ENCODE measurements at regions not wholly inside any gene's neighbourhood (a gene's known extent, or its start where the extent isn't known, plus 50 kb on each side); places are given as distances from the start of the nearest gene placed in this dataset.
A peak's percentile ranks its signal among the peaks of the same experiment; 100 is the strongest.

GRCh38 chr11:43574411-43574810, 106.1 kb upstream of the HSD17B12 start:
- H3K36me3 Mint-ChIP-seq (ENCODE audit: insufficient read depth, unreplicated experiment), result peaks cover 8% of the 10 kb centered on the region
- no peak for TF ChIP-seq CTCF (IDR thresholded peaks at IDR 0.05; ENCODE audit: insufficient read depth in 1 of 2, low read depth in 1 of 2, low read length in 1 of 2, severe bottlenecking in 1 of 2, unreplicated experiment in 1 of 2)
- no peak for DNase-seq
- Histone ChIP-seq H3K4me1 (no peaks in the 10 kb centered on the region; the same call in 1 of the 2 replicates), H3K27me3 (replicated peaks; ENCODE audit: control insufficient read depth, insufficient read depth, low read length) (peaks cover 4% of the 10 kb centered on the region), H3K4me3 (ENCODE audit: low read depth, low read length) (no peak overlapping the region), H3K36me3 (ENCODE audit: control insufficient read depth, insufficient read depth, low read length) (no peaks in the 10 kb centered on the region), H3K9me3 (no peaks in the 10 kb centered on the region)
- intact Hi-C loops (cut with micrococcal nuclease; ENCODE audit: unreplicated experiment), result no loop called here
- ChIA-PET CTCF (interaction anchor here (1.1 to 2.2 kb wide), 3 partner anchors 17 to 70 kb away, joined by 3 to 10 read pairs (median 4); no protein-coding TSS in a partner anchor), POLR2A (no interaction called here)
- H3K4me3 Mint-ChIP-seq (ENCODE audit: unreplicated experiment), result no peak overlapping the region
- H3K4me1 Mint-ChIP-seq (ENCODE audit: low read depth, unreplicated experiment), result peaks cover 27% of the 10 kb centered on the region
- no peak overlapping the region for H3K27ac Mint-ChIP-seq (ENCODE audit: unreplicated experiment)
- BruUV-seq (replicated peaks), result no TSS peak
- peaks cover 40% of the 10 kb centered on the region for H3K27me3 Mint-ChIP-seq (ENCODE audit: insufficient read depth, unreplicated experiment)
- no peaks in the 10 kb centered on the region for H3K9me3 Mint-ChIP-seq (ENCODE audit: unreplicated experiment)

DNA sequence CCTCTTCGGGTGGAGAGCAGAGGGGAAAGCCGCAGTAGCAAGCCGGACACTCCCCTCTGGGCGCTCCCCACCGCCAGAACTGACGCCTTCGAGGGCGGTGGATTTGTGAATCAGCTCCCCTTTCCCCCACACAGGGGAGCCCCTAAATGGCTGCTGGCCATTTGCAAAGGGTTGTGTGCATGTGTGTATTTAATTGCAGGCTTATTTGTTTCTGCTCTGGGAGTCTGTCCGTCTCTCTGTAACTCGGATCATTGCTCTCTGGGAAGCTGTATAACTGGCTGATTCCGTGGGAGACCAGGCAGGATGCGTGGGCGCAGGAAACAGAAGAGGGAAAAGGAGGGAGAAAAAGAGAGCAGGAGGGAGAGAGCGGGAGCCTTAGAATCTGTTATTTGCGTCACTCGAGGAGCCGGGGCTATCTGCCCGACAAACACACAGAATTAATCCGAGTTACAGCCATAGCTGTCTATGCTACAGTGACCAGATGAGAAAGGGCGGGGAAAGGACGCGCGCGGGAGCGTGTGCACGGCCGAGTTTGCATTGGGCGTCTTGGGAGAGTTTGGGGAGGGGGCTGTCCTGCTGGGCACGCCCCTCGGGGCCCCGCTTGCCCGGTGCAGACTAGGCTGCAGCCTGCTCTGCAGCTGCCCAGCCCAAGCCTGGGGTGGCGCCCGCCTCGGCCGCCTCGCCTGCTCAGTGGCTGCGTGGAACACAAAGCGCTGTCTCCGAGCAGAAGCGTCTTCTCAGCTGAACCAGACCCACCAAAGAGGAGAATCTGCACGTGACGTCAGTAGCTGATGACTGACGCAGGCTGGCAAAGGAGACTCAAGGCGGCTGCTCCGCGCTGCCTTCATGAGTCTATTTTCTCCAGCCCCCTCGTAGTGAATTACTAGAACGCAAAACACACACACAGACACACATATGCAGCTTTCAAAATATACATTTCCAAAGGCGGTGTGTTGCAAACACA, 105.3 kb upstream of the HSD17B12 start:
- no peaks in the 10 kb centered on the region; the same call in 1 of the 2 replicates for H3K4me1 ChIP-seq
- ChIA-PET CTCF (interaction anchor here (1.1 to 2.2 kb wide), 4 partner anchors 8 to 134 kb away, joined by 3 to 10 read pairs (median 6); no protein-coding TSS in a partner anchor), POLR2A (no interaction called here)
- Mint-ChIP-seq H3K4me1 (ENCODE audit: low read depth, unreplicated experiment) (peaks cover 27% of the 10 kb centered on the region), H3K4me3 (ENCODE audit: unreplicated experiment) (peak overlapping the region; percentile 67), H3K36me3 (ENCODE audit: insufficient read depth, unreplicated experiment) (peaks cover 8% of the 10 kb centered on the region), H3K27ac (ENCODE audit: unreplicated experiment) (no peak overlapping the region), H3K9me3 (ENCODE audit: unreplicated experiment) (no peaks in the 10 kb centered on the region), H3K27me3 (ENCODE audit: insufficient read depth, unreplicated experiment) (peaks cover 42% of the 10 kb centered on the region)
- intact Hi-C loops (cut with micrococcal nuclease; ENCODE audit: unreplicated experiment), result loop anchor here (5.0 kb wide), 3 partner anchors 132 to 277 kb away; no protein-coding TSS in a partner anchor
- no peaks in the 10 kb centered on the region for H3K36me3 ChIP-seq (ENCODE audit: control insufficient read depth, insufficient read depth, low read length)
- H3K9me3 ChIP-seq, result no peaks in the 10 kb centered on the region
- peak in 1 of 2 experiments; percentile 32 for DNase-seq
- no TSS peak for BruUV-seq (replicated peaks)
- H3K27me3 ChIP-seq (replicated peaks; ENCODE audit: control insufficient read depth, insufficient read depth, low read length), result peaks cover 4% of the 10 kb centered on the region
- TF ChIP-seq CTCF (IDR thresholded peaks at IDR 0.05; ENCODE audit: insufficient read depth in 1 of 2, low read depth in 1 of 2, low read length in 1 of 2, severe bottlenecking in 1 of 2, unreplicated experiment in 1 of 2), result no peak
- peak overlapping the region; percentile 32 for H3K4me3 ChIP-seq (ENCODE audit: low read depth, low read length)

GRCh38 chr11:43575913-43576310, 104.6 kb upstream of the HSD17B12 start:
- Mint-ChIP-seq H3K36me3 (ENCODE audit: insufficient read depth, unreplicated experiment) (peaks cover 8% of the 10 kb centered on the region), H3K27ac (ENCODE audit: unreplicated experiment) (no peak overlapping the region), H3K4me1 (ENCODE audit: low read depth, unreplicated experiment) (peaks cover 27% of the 10 kb centered on the region), H3K9me3 (ENCODE audit: unreplicated experiment) (no peaks in the 10 kb centered on the region), H3K4me3 (ENCODE audit: unreplicated experiment) (peak overlapping the region; percentile 67), H3K27me3 (ENCODE audit: insufficient read depth, unreplicated experiment) (peaks cover 48% of the 10 kb centered on the region)
- no TSS peak for BruUV-seq (replicated peaks)
- ChIA-PET POLR2A (no interaction called here), CTCF (interaction anchor here (1.3 to 2.2 kb wide), 3 partner anchors 9 to 133 kb away, joined by 4 to 10 read pairs (median 7); no protein-coding TSS in a partner anchor)
- Histone ChIP-seq H3K27me3 (replicated peaks; ENCODE audit: control insufficient read depth, insufficient read depth, low read length) (peaks cover 4% of the 10 kb centered on the region), H3K4me3 (ENCODE audit: low read depth, low read length) (peak overlapping the region; percentile 32), H3K4me1 (no peaks in the 10 kb centered on the region; the same call in 1 of the 2 replicates), H3K36me3 (ENCODE audit: control insufficient read depth, insufficient read depth, low read length) (no peaks in the 10 kb centered on the region), H3K9me3 (no peaks in the 10 kb centered on the region)
- intact Hi-C loops (cut with micrococcal nuclease; ENCODE audit: unreplicated experiment), result loop anchor here (5.0 kb wide), 3 partner anchors 131 to 276 kb away; no protein-coding TSS in a partner anchor
- no peak for DNase-seq
- TF ChIP-seq CTCF (IDR thresholded peaks at IDR 0.05; ENCODE audit: insufficient read depth in 1 of 2, low read depth in 1 of 2, low read length in 1 of 2, severe bottlenecking in 1 of 2, unreplicated experiment in 1 of 2), result no peak
